GM13976 (cell line): ENCODE measurements at regions not wholly inside any gene's neighbourhood (a gene's known extent, or its start where the extent isn't known, plus 50 kb on each side); places are given as distances from the start of the nearest gene placed in this dataset.

Experiments used
- DNase-seq: peaks from one replicate; pipeline ENCODE4 v3.0.0; 2012; ENCODE audit warnings: low spot score
- CTCF ChIP-seq: IDR thresholded peaks from 2 replicates; pipeline ENCODE4 v1.5.1; 2012; ENCODE audit warnings: borderline replicate concordance, mild to moderate bottlenecking; ENCODE audit not compliant: insufficient read depth; ENCODE audit errors: extremely low read depth, missing control alignments, control extremely low read depth
- in situ Hi-C: fragments of 300-500 bp; cut with MboI; formaldehyde crosslinking; loops from one replicate; pipeline ENCODE4 v1.12.0; 2022; ENCODE audit warnings: low sequenced_read_pairs, mixed read lengths, inconsistent platforms; ENCODE audit not compliant: unreplicated experiment

- in situ Hi-C loops, result no loop called here
- no peak for DNase-seq
- TF ChIP-seq CTCF, result no peak
These were observed 292.4 kb downstream of the SS18 start for GRCh38 chr18:25798046-25798445.

GRCh38 chr18:25795213-25795612 is 295.2 kb downstream of the SS18 start:
- DNase-seq, result no peak
- no peak for TF ChIP-seq CTCF
- in situ Hi-C loops, result no loop called here

GRCh38 chr18:25787276-25787675 is 303.1 kb downstream of the SS18 start:
- no peak for DNase-seq
- no peak for TF ChIP-seq CTCF
- in situ Hi-C loops, result no loop called here

- no peak for DNase-seq
- no peak for TF ChIP-seq CTCF
- in situ Hi-C loops, result no loop called here
These were observed 303.7 kb downstream of the SS18 start for GRCh38 chr18:25786758-25787157.

GRCh38 chr18:25780105-25780504 is 310.3 kb downstream of the SS18 start:
- DNase-seq, result no peak
- no peak for TF ChIP-seq CTCF
- in situ Hi-C loops, result no loop called here

- in situ Hi-C loops, result no loop called here
- no peak for DNase-seq
- no peak for TF ChIP-seq CTCF
These were observed 318.6 kb downstream of the SS18 start for GRCh38 chr18:25771796-25772195.

- DNase-seq, result no peak
- no peak for TF ChIP-seq CTCF
- in situ Hi-C loops, result no loop called here
These were observed 325.6 kb downstream of the SS18 start for GRCh38 chr18:25764777-25765176.
